ENCODE measurements at regions not wholly inside any gene's neighbourhood (a gene's known extent, or its start where the extent isn't known, plus 50 kb on each side); places are given as distances from the start of the nearest gene placed in this dataset.

DNA sequence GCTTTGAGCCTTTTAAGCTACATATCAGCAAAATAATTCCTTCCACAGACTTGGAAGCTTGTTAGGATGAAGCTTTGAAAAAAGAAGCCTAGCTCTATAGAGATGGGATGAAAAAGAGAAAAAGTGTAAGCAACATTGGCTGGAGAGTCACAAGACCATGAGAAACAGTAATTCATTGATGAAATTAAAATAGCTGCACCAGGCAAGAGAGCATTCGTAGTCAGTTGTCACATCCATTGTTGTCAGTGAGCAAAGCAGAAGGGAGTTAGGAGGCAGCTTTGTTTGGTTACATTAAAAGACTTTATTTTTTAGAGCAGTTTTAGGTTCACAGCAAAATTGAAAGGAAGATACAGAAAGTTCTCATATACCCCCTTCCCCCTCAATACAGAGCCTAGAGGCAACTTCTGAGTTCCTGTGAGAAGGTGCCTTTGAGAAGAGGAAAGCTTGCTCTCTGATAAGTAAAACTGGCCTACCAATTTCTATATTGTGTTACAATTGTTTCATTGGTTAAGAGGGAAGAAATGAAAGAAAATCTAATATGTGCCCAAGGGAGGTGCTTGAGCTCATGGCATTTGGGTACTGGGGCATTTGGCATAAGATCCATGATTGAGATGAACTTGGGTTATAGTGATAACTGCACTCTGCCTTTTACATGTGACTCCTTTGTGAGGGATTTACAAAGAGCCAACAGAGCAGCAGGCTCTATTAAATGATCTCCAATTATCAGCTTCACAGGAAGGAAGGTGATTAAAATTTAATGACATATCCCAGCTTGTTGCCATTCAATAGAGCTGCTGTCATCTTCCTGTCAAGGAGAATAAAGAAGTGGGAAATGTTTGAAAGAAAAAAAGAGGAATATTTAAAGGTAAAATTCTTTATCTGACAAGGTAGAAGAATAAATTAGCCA, 361.3 kb upstream of the TMTC1 start:
- H3K27me3 ChIP-seq = no peaks in the 10 kb centered on the region
- no peak overlapping the region for H3K4me3 ChIP-seq
- H3K4me1 ChIP-seq = no peaks in the 10 kb centered on the region
- TF ChIP-seq POLR2A (IDR thresholded peaks at IDR 0.05) (no peak), POLR2AphosphoS5 (IDR thresholded peaks at IDR 0.05) (no peak)
- TF ChIP-seq, protein P1, sequence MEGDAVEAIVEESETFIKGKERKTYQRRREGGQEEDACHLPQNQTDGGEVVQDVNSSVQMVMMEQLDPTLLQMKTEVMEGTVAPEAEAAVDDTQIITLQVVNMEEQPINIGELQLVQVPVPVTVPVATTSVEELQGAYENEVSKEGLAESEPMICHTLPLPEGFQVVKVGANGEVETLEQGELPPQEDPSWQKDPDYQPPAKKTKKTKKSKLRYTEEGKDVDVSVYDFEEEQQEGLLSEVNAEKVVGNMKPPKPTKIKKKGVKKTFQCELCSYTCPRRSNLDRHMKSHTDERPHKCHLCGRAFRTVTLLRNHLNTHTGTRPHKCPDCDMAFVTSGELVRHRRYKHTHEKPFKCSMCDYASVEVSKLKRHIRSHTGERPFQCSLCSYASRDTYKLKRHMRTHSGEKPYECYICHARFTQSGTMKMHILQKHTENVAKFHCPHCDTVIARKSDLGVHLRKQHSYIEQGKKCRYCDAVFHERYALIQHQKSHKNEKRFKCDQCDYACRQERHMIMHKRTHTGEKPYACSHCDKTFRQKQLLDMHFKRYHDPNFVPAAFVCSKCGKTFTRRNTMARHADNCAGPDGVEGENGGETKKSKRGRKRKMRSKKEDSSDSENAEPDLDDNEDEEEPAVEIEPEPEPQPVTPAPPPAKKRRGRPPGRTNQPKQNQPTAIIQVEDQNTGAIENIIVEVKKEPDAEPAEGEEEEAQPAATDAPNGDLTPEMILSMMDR (IDR thresholded peaks at IDR 0.05) = no peak
- intact Hi-C loops (cut with DNase I; ENCODE audit: low total_unique reads) = no loop called here
- no peaks in the 10 kb centered on the region for H3K36me3 ChIP-seq
- no peak overlapping the region for H3K27ac ChIP-seq
- no peaks in the 10 kb centered on the region for H3K9me3 ChIP-seq
- DNase-seq (ENCODE audit: low spot score in 2 of 2) = no peak

DNA sequence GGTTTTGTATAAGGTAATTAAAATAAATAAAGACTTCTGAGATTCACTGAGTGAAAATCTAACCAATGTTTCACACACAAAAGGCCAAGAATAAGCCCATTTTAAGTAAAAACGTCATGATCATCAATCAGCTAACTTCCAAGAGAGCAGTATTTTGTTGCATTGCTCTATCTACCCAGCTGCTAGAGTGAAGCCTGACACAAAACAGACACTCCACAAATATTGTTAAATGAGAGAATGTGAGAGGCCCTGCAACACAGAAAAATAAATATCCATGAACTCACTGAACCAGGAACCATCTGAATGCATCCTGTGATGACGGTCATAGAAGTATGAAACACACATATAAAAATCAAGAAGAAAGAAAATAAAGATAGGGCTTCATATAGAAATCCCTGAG, 358.6 kb upstream of the TMTC1 start:
- no peaks in the 10 kb centered on the region for H3K4me1 ChIP-seq
- TF ChIP-seq, protein P1 (IDR thresholded peaks at IDR 0.05) = no peak
- no peak for TF ChIP-seq POLR2A (IDR thresholded peaks at IDR 0.05)
- TF ChIP-seq POLR2AphosphoS5 (IDR thresholded peaks at IDR 0.05) = no peak

DNA sequence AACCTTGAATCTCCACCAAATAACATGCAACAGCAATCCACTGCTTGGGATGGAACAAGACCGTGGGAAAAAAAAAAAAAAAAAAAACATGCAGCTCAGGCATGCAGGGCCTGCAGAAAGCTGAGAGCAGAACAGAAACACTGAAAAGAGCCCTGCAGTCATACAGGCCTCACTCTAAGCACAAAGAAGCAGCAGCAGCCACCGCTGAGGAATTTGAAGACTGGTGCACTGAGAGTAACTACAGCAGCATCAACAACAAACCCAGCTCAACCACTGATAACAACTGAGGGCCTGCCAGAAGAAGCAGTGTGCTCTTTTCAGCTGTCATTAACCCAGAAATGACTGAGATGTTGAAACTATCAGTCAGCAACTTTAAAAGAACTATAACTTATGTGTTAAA, 354.7 kb upstream of the TMTC1 start:
- no peaks in the 10 kb centered on the region for H3K36me3 ChIP-seq
- H3K4me1 ChIP-seq = no peaks in the 10 kb centered on the region
- TF ChIP-seq, protein P1 (IDR thresholded peaks at IDR 0.05) = no peak
- TF ChIP-seq POLR2A (IDR thresholded peaks at IDR 0.05) = no peak
- no peak for TF ChIP-seq POLR2AphosphoS5 (IDR thresholded peaks at IDR 0.05)
- DNase-seq (ENCODE audit: low spot score in 2 of 2) = no peak
- intact Hi-C loops (cut with DNase I; ENCODE audit: low total_unique reads) = no loop called here
- H3K27ac ChIP-seq = no peak overlapping the region
- no peaks in the 10 kb centered on the region for H3K9me3 ChIP-seq
- H3K4me3 ChIP-seq = no peak overlapping the region
- H3K27me3 ChIP-seq = no peaks in the 10 kb centered on the region

More for the DNA sequence above, 358.6 kb upstream of the TMTC1 start:
- no peaks in the 10 kb centered on the region for H3K36me3 ChIP-seq
- no peak overlapping the region for H3K4me3 ChIP-seq
- no peaks in the 10 kb centered on the region for H3K27me3 ChIP-seq
- DNase-seq (ENCODE audit: low spot score in 2 of 2) = no peak
- H3K9me3 ChIP-seq = no peaks in the 10 kb centered on the region
- no peak overlapping the region for H3K27ac ChIP-seq
- intact Hi-C loops (cut with DNase I; ENCODE audit: low total_unique reads) = no loop called here

DNA sequence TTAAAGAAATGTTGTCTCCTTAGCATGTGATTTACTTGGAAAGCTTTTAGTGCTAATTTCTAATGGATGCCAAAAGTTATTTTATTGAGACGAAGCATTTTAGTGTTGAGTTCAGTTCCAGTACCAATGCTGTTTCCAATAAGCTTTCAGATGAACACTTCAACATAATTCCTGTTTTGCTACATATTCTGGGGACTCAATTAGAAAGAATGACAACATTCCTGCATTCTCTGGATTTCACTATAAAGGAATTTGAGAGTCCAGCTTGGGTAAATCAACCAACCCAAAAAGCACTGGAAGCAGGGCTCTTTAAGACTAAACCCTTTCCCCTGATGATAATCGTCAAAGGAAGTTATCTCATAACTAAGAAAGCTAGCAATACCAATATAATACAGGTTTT, 353.0 kb upstream of the TMTC1 start:
- intact Hi-C loops (cut with DNase I; ENCODE audit: low total_unique reads) = no loop called here

DNA sequence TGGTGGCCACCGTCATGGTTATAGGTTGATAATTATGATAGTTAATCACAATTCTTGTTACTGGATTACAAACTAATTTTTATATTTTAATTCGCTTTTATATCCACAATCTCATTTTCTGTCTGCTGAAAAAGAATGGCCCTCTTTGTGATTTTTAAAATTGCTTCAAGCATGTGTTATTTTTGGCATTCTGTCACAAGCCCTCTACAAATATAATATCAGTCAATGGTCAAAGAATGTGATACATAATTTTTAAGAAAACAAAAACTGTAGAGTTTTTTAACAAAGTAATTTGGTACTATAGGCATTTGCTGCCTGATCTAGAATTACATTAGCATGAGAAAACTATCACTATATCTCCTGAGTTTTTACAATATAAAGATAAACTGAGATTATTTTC, 352.0 kb upstream of the TMTC1 start:
- Histone ChIP-seq H3K27me3 (no peaks in the 10 kb centered on the region), H3K27ac (no peak overlapping the region), H3K4me1 (no peaks in the 10 kb centered on the region), H3K4me3 (no peak overlapping the region), H3K9me3 (no peaks in the 10 kb centered on the region), H3K36me3 (no peaks in the 10 kb centered on the region)
- intact Hi-C loops (cut with DNase I; ENCODE audit: low total_unique reads) = loop anchor here (2.0 kb wide), 1 partner anchor 27 kb away; no protein-coding TSS in a partner anchor
- DNase-seq (ENCODE audit: low spot score in 2 of 2) = no peak
- TF ChIP-seq, protein P1 (IDR thresholded peaks at IDR 0.05) = no peak
- TF ChIP-seq POLR2AphosphoS5 (IDR thresholded peaks at IDR 0.05) = no peak
- TF ChIP-seq POLR2A (IDR thresholded peaks at IDR 0.05) = no peak

More for the DNA sequence above, 353.0 kb upstream of the TMTC1 start:
- Histone ChIP-seq H3K27me3 (no peaks in the 10 kb centered on the region), H3K4me1 (no peaks in the 10 kb centered on the region), H3K27ac (no peak overlapping the region), H3K4me3 (no peak overlapping the region), H3K9me3 (no peaks in the 10 kb centered on the region), H3K36me3 (no peaks in the 10 kb centered on the region)
- DNase-seq (ENCODE audit: low spot score in 2 of 2) = no peak
- no peak for TF ChIP-seq POLR2A (IDR thresholded peaks at IDR 0.05)
- TF ChIP-seq, protein P1 (IDR thresholded peaks at IDR 0.05) = no peak
- TF ChIP-seq POLR2AphosphoS5 (IDR thresholded peaks at IDR 0.05) = no peak

Measured in breast epithelium (tissue), 4 donors.